Mammary epithelial cell (primary cell): ENCODE measurements at regions not wholly inside any gene's neighbourhood (a gene's known extent, or its start where the extent isn't known, plus 50 kb on each side); places are given as distances from the start of the nearest gene placed in this dataset.

Source experiments
- EZH2 ChIP-seq: IDR thresholded peaks from 2 replicates; pipeline ENCODE4 v1.6.1; 2012; ENCODE audit warnings: low read length, inconsistent platforms, borderline replicate concordance
- TF ChIP-seq, protein P1 (sequence below), 2 donors: IDR thresholded peaks in 1 of 2; conservative IDR thresholded peaks in 1 of 2; 2 replicates each; pipeline ENCODE4 v1.5.1; 2011 to 2012; ENCODE audit warnings: inconsistent platforms in 2 of 2, low read length in 2 of 2, mild to moderate bottlenecking in 2 of 2, control low read depth in 1 of 2, low read depth in 1 of 2; ENCODE audit not compliant: insufficient read depth in 1 of 2; ENCODE audit errors: extremely low read depth in 1 of 2

- TF ChIP-seq, protein P1, sequence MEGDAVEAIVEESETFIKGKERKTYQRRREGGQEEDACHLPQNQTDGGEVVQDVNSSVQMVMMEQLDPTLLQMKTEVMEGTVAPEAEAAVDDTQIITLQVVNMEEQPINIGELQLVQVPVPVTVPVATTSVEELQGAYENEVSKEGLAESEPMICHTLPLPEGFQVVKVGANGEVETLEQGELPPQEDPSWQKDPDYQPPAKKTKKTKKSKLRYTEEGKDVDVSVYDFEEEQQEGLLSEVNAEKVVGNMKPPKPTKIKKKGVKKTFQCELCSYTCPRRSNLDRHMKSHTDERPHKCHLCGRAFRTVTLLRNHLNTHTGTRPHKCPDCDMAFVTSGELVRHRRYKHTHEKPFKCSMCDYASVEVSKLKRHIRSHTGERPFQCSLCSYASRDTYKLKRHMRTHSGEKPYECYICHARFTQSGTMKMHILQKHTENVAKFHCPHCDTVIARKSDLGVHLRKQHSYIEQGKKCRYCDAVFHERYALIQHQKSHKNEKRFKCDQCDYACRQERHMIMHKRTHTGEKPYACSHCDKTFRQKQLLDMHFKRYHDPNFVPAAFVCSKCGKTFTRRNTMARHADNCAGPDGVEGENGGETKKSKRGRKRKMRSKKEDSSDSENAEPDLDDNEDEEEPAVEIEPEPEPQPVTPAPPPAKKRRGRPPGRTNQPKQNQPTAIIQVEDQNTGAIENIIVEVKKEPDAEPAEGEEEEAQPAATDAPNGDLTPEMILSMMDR (conservative IDR thresholded peaks at IDR 0.05 in 1 of 2, IDR thresholded peaks at IDR 0.05 in 1 of 2; ENCODE audit: extremely low read depth in 1 of 2, insufficient read depth in 1 of 2, low read depth in 1 of 2, low read length in 2 of 2): no peak
- TF ChIP-seq EZH2: no peak
Measured at GRCh38 chr1:221989741-221990140, 247.9 kb upstream of the DUSP10 start.
